Retinal pigment epithelial cell (primary cell): ENCODE measurements at regions not wholly inside any gene's neighbourhood (a gene's known extent, or its start where the extent isn't known, plus 50 kb on each side); places are given as distances from the start of the nearest gene placed in this dataset.
"Not testable (repeated sequence)": the region's sequence is repeated elsewhere in the genome, so short reads cannot be mapped to it uniquely, and the experiment has no call there.

Experiments
- DNase-seq: peaks from one replicate; pipeline ENCODE4 v3.0.0-alpha.2; 2010; ENCODE audit warnings: low read depth
- H3K4me3 ChIP-seq: 2 replicates; pipeline ENCODE4 v1.5.1; 2011; ENCODE audit warnings: mild to moderate bottlenecking, low read length, control low read depth, moderate library complexity
- TF ChIP-seq, protein P1 (sequence below): conservative IDR thresholded peaks from 2 replicates; pipeline ENCODE4 v1.5.1; 2011; ENCODE audit warnings: low read depth, low read length, control low read depth, inconsistent platforms

DNA sequence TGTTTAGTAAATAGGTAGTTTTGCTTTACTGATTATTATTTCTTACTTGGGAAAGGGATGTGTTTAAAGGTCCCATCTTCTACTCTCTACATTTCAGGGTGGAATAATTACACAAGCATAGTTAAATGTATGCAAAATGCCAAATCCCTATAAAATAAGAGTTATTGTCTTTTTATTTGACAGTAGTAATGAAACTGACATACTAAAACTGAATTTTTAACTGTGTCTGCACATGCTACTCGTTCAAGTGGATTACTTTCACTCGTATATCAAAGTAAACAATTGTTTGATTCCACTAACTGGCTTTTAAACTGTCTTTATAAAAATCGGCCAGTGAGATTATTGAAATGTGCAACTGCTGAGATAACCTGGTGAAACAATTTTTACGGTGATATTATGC is 602.9 kb upstream of the ADGRB3 start:
- TF ChIP-seq, protein P1, sequence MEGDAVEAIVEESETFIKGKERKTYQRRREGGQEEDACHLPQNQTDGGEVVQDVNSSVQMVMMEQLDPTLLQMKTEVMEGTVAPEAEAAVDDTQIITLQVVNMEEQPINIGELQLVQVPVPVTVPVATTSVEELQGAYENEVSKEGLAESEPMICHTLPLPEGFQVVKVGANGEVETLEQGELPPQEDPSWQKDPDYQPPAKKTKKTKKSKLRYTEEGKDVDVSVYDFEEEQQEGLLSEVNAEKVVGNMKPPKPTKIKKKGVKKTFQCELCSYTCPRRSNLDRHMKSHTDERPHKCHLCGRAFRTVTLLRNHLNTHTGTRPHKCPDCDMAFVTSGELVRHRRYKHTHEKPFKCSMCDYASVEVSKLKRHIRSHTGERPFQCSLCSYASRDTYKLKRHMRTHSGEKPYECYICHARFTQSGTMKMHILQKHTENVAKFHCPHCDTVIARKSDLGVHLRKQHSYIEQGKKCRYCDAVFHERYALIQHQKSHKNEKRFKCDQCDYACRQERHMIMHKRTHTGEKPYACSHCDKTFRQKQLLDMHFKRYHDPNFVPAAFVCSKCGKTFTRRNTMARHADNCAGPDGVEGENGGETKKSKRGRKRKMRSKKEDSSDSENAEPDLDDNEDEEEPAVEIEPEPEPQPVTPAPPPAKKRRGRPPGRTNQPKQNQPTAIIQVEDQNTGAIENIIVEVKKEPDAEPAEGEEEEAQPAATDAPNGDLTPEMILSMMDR: no peak
- H3K4me3 ChIP-seq: no peak overlapping the region
- DNase-seq: no peak

- H3K4me3 ChIP-seq: no peak overlapping the region
- TF ChIP-seq, protein P1: no peak
- DNase-seq: no peak
Observed at GRCh38 chr6:68031054-68031453, 604.0 kb upstream of the ADGRB3 start.

DNA sequence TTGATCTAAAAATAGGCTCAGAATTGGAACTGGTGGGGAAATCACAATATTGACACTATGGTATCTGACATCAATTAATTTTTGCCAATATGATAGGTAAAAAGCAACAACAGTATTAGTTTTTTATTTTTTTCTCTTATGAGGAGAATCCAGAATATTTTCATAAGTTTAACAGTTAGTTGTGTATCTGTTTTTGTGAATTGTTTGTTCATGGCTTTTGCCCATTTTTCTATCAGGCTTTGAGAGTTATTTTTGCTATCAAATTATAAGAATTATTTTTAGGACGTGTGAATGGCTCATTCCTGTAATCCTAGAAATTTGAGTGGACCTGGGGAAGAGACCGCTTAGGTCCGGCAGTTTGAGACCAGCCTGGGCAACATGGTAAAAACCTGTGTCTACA is 608.6 kb upstream of the ADGRB3 start:
- no peak for DNase-seq
- TF ChIP-seq, protein P1: no peak
- no peak overlapping the region for H3K4me3 ChIP-seq

DNA sequence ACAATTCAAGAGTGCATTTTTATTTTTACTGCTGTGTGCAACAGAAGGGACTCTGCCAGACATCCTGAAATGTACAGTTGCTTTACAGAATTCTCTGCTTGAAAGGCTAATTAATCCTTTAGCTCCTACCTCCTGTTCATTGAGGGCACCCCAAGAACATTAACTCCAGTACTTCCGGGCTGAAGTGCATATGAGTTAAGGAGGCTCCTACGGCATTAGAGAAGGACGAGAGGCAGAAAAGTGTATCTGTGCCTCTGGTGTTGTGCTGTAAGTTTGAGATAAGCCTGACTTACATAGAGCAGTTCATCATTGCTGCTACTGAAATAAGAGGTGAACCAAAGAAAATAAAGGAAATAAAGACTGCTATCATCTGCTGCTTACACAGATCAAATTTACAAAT is 609.3 kb upstream of the ADGRB3 start:
- no peak overlapping the region for H3K4me3 ChIP-seq
- TF ChIP-seq, protein P1: no peak
- no peak for DNase-seq

DNA sequence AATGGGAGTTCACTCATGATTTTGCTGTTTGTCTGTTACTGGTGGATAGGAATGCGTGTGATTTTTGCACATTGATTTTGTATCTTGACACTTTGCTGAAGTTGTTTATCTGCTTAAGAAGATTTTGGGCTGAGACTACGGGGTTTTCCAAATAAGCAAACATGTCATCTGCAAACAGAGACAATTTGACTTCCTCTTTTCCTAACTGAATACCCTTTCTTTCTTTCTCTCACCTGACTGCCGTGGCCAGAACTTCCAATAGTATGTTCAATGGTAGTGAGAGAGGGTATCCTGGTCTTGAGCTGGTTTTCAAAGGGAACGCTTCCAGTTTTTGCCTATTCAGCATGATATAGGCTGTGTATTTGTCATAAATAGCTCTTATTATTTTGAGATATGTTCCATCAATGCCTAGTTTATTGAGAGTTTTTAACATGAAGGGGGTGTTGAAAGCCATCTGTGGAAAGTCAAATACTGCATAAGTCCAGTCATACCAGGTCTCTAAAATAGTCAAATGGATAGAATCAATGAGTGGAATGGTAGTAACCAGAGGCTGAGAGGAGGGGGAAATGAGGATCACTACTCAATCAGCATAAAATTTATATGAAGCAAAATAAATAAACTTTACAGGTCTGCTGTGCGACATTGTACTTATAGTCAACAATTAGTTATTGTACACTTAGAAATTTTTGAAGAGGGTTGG is 610.4 kb upstream of the ADGRB3 start:
- no peak overlapping the region for H3K4me3 ChIP-seq
- TF ChIP-seq, protein P1: no peak
- no peak for DNase-seq

DNA sequence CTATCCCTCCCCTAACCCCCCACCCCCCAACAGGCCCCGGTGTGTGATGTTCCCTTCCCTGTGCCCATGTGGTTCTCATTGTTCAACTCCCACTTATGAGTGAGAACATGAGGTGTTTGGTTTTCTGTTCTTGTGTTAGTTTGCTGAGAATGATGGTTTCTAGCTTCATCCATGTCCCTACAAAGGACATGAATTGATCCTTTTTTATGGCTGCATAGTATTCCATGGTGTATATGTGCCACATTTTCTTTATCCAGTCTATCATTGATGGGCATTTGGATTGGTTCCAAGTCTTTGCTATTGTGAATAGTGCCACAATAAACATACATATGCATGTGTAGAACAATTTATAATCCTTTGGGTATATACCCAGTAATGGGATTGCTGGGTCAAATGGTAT is 612.1 kb upstream of the ADGRB3 start:
- not testable (repeated sequence) for H3K4me3 ChIP-seq, DNase-seq

DNA sequence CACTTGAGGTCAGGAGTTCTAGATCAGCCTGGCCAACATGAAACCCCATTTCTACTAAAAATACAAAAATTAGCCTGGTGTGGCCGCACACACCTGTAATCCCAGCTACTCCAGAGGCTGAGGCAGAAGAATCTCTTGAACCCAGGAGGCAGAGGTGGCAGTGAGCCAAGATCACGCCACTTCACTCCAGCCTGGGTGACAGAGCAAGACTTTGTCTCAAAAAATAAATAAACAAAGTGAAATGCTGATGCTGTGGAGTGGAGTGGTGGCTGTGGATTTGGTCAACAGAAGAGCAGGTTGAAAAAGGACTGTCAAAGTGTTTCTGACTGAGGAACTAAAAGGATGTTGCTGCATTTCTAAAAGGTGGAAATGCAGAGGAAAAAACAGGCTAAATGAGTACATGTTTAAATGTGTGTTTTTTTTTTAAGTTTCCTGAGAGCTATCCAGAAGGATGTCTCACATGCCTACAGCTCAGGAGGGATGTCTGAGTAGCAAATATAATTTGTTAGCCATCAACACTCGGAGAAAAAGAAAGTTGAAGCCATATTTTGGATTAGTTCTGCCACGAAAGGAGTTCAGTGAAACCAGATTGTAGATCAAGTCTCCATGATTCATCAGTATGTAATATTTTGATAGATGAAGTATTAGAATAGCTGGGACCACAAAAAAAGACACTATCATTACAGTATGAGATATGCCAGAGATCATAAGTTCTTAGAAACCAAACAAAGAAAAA is 621.1 kb upstream of the ADGRB3 start:
- DNase-seq: no peak
- TF ChIP-seq, protein P1: no peak

More for the DNA sequence above, 621.1 kb upstream of the ADGRB3 start:
- no peak overlapping the region for H3K4me3 ChIP-seq
